ENCODE measurements at regions not wholly inside any gene's neighbourhood (a gene's known extent, or its start where the extent isn't known, plus 50 kb on each side); places are given as distances from the start of the nearest gene placed in this dataset.
A peak's percentile ranks its signal among the peaks of the same experiment; 100 is the strongest.

DNA sequence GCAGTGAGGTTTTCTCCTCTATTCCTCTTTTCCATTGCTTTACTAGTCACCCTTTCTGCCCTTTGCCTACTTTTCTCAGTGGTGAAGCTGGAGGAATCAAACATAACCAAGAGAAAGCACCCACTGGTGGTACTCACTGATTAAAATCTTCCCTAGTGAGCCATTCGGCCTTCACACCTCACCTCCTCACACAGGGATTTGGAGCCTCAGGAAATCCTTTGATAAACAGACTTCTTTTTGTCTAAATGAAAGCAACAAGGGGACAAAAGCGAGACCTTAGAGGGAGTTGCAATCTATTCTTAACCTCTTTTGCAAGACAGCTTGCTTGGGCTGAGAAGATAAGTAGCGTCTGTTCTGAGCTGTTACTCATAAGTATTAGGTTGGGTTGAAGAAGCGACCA is 572.6 kb downstream of the ZNF674 start:
- DNase-seq, result no peak

DNA sequence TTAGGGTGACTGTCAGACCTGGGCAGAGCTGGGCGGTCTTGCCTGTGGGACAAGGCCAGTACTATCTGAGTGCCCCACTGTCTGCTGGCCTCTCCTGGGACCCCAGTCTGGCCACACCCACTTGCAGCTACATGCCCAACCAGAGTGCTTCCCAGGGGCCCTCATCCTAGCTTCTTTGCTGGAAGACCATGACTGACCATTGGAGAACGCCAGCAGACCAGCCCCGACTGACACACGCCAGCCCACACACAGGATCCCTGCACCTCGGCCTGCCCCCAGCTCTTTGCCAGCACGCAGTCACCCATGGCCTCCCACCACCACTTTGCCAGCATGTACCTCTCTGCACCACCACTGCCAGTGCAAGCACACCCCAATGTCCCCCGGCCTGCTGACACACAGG is 585.7 kb downstream of the ZNF674 start:
- no peak for DNase-seq

DNA sequence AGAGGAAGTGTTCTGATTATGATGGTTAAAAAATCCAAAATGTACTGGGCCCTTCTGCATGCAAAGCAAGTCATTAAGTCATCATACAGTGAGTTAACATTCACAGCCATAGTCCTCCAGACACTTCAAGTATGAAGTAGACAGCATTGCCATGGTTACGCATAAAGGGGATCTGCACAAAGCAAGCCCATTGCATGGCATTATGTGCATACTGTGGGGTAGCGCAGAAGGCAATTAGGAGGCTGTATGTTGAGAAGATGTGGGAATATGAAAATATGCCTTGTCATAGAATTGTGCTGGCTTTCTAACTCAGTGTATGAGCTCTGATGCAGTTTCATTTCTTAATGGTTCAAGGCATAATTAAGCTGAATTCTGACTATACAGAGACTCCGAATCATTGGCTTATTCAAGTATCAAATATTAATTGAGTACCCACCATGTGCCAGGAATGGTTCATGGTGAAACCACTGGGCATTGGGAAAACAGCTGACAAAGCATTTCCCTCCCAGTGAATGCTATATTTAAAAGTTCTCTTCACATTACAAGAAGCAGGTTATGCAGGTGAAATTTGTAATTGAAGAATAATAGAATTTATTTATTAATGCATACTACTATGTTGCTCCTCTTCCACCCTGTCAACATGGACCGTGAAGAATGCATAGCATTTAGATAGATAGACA is 588.9 kb downstream of the ZNF674 start:
- no peak for DNase-seq

DNA sequence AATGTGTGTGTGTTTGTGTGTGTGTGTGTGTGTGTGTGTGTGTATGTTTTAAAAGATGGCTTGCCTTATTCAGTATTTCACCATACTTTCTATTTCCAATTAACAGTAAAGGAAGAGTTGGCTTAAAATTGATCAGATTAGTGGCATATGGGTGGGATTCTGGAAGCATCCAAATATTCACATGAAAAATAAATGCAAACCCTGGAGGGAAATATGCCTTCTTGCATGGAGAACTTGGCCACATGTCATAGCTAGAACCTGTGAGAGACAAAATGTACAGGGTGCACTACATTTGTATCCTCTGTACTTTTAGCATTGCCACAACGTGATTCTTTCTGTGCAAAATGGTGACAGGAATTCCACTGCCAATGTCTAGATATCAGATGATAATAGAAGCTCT is 589.6 kb downstream of the ZNF674 start:
- no peak for DNase-seq

DNA sequence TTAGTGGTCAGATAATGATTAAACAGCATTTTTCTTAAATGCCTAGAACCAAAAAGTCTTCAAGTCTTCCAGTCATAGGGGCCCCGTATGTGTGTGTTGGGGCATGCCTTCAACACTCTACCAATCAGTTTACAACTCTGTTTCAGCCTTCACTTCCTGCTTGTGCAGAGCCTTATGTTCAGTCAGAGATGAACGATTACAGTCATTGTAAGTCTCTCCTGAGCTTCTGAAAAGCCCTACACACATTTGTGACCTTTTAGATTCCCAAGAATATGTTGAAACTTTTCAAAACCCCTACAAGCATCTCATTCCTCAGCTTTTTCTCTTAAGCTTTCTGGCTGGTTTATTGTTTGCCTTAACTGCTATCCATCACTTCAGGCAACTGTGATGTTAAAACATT is 591.2 kb downstream of the ZNF674 start:
- DNase-seq, result no peak

DNA sequence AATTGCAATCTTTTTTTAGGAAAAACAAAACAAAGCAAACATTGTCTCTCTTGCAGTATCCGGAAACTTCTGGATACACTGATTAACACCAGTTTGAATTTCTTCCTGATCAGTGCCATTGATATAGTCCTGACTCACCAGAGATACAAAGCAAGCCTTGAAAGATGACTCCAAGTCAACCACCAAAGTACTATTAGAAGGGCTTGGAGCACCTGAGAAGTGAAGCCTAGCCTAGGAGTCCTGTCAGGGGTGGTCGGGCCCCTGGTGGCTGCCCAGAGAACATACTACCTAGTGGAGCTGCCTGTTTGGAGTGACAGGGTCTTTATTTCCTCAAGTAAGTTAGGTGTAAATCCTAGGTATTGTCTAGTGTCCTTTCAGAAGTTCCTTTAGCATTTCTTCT is 593.2 kb downstream of the ZNF674 start:
- no peak for DNase-seq

GRCh38 chrX:45935408-45935807 is 609.8 kb downstream of the ZNF674 start:
- DNase-seq, result no peak

DNA sequence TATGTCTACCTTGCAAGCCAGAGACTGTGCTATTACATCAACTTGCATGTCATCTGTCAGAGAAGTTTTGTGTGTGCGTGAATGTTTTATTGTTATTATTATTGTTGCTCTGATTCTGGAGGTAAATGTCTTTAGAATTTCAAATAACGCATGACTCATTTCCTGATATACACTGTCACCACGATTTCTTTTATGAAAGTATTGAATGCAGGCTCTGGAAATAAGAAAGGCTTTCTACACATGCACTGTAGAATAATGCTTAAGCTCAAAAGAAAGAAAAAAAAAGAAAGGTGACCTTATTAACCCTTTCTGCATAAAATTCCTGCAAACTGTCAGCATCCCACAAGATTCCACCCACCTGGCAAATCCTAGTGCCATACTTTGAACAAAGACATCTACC is 632.9 kb downstream of the ZNF674 start:
- DNase-seq, result no peak

DNA sequence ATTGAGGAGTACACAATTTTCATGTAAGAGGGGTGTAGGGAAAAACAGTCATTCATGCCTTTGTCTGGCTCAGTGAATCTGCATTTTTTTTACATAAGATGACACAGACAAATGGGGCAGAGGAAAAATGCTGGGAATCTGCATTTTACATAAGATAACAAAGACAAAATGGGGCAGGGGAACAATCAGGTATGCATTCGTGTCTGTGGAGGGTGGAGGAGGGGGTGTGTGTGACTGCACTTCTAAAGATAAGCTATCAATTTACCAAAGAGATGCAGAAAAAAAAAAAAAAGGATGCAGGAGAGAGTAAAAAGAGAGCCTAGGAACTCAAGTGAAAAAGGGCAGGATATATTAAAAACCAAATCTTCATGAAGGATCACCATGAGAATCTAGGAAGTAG is 637.4 kb downstream of the ZNF674 start:
- no peak for DNase-seq

- DNase-seq, result peak; percentile 13
Observed at GRCh38 chrX:45903781-45904201, 641.4 kb downstream of the ZNF674 start.

- no peak for DNase-seq
Observed at GRCh38 chrX:45900766-45901615, 644.2 kb downstream of the ZNF674 start.

DNA sequence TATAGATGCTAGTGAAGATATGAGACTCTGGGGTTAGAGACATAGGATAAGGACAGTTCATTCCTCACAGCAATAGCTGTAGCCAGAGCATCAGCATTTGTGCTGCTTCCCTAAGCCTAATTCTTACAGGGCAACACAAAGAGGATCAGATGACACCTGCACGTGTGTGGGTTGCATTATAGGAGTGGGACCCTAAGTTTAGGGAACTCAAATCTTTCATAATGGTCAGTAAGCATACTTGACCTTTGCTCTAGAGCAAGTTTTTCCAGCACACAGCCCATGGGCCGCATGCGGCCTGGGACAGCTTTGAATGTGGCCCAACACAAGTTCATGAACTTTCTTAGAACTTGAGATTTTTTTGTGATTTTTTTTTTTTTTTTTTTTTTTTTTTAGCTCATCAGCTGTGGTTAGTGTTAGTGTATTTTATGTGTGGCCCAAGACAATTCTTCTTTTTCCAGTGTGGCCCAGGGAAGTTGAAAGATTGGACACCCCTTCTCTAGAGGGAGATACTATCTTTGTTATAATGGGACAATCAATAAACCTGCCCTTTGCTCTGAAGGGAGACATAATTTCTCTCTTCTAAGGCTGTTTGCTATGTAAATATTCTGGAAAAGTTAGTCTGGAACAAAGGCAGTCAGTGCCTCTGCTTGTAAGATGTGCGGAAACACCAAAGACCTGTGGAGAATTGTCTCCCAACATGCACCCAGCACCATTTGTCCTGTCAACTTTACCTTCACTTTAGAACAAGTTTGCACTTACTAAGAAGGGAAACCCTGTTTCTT is 650.2 kb downstream of the ZNF674 start:
- no peak for DNase-seq

DNA sequence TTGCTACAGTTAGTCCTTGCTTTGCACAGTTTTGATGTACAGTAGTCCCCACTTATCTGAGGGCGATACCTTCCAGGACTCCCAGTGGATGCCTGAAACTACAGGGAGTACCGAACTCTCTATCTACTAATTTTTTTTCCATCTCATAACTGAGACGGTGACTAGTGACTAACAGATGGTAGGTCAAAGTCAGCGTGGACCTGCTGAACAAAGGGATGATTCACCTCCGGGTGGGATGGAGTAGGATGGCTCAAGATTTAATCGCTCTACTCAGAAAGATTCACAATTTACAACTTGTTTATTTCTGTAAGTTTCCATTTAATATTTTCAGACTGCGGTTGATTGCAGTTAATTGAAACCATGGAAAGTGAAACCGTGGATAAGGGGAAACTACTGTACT is 655.8 kb downstream of the ZNF674 start:
- no peak for DNase-seq

GRCh38 chrX:45888518-45888917 is 656.7 kb downstream of the ZNF674 start:
- peak; percentile 1 for DNase-seq

DNA sequence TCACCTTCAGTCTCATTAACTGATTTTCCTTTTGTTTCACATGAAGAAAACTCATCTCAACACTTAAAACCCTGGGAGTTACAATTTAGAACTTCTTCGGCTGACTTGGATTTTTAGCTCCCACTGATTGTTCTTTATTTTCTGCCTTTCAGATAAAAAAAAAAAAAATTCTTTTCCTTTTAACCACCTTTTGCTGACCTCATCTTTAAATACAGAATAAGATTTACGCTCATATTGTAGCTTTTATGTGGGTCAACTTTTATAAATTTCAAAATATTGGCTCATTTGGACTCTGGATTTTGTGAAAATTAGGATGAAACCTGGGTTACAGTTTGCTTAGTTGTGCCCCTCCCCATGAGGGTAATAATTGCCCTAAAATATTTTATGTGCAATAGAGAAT is 659.3 kb downstream of the ZNF674 start:
- no peak for DNase-seq

- DNase-seq, result no peak
Observed at GRCh38 chrX:45879512-45879911, 665.7 kb downstream of the ZNF674 start.

GRCh38 chrX:45876206-45876605 is 669.0 kb downstream of the ZNF674 start:
- DNase-seq, result no peak

DNA sequence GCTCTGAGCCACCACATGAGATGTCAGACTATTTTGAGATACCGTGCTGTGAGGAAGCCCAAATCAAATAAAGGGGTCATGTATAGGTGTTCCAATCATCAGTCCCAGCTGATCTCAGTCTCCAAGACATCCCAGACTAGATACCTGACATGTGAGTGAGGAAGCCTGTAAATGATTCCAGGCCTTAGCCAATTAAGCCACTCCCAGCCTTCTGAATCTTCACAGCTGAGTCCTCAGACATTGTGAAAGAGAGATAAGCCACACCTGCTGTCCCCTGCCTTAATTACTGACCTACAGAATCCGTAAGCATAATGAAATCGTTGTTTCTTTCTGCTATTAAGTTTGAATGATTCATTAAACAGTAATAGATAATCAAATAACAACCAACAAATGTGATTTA is 671.4 kb downstream of the ZNF674 start:
- DNase-seq, result no peak

DNA sequence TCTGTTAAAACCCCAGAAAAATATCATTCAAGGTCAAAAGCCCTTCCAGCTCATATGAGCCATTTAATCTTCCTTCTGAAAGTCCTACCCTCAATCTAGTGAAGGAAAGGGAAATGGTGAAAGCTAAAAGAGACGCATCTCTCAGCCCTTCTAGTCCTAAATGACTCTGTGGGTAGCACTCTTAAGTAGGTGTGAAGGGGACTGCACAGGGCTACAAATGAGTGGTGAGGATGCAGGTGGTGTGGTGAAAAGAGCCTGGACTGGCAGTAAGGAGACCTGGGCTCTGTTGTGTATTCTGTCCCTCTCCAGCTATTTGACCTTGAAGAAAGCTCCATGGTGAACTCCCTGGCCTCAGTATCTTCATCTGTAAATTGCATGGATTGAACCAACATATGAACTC is 671.8 kb upstream of the DIPK2B start:
- no peak for DNase-seq

GRCh38 chrX:45868425-45868824 is 667.7 kb upstream of the DIPK2B start:
- no peak for DNase-seq

DNA sequence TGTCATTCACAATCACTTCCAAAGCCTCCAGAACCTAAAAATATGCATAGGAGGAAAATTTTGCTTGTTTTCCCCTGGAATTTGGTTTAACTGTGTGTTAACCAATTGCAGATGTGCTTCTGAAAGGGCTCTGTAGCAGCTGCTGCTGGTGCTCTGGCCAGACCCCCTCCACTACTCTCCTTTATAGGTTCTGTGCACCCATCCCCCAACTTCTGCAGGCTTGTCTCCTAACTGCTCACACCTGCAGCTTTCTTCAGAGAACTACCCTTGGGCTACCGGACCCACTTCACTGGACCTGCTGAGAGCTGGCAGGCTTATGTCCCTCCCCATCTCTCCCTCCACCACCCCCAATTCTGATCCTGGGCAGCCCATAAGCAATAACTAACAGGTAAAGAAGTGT is 662.1 kb upstream of the DIPK2B start:
- no peak for DNase-seq

- no peak for DNase-seq
Observed at GRCh38 chrX:45860450-45860849, 659.8 kb upstream of the DIPK2B start.

DNA sequence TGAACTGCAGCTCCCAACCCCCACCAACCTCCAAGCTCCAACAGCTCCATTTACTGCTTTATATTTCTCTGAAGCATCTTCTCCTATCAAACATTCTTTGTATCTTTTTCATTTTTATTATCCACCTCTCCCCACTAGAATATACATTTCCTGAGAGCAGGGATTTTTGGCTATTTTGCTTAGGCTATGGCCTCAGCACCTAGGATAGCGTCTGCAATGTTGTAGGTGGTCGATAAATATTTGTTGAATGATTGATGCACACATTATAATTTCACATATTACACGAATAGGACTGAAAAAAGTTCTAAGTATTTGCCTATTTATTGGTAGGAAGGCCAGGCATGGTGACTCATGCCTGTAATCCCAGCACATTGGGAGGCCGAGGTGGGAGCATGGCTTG is 658.7 kb upstream of the DIPK2B start:
- DNase-seq, result no peak

DNA sequence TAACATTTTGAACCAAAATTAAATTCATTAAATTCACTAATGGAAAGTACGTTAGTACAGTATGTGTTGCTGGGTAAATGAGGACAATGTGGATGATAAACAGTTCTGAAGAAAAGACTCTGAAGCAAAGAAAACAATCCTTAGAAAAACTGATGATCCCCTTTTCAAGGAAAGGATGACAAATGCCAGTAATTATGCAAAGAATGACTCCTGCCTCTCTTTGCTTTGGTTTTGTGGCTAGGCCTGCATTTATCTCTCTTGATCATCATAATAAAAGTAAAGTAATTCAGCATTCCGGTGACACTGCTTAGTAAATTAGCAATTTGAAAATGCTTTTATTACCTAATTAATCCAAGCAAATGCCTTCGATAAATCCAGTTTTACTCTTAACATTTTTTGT is 652.2 kb upstream of the DIPK2B start:
- no peak for DNase-seq
